ENCODE measurements at regions not wholly inside any gene's neighbourhood (a gene's known extent, or its start where the extent isn't known, plus 50 kb on each side); places are given as distances from the start of the nearest gene placed in this dataset.

GRCh38 chr21:27403011-27403410 is 436.1 kb upstream of the ADAMTS5 start:
- Histone ChIP-seq H3K36me3 (ENCODE audit: insufficient read depth) (no peaks in the 10 kb centered on the region), H3F3A (replicated peaks; ENCODE audit: low read depth) (no peaks in the 10 kb centered on the region), H2AFZ (no peak overlapping the region), H3K4me3 (no peak overlapping the region), H3K4me2 (no peak overlapping the region), H3K9me2 (ENCODE audit: insufficient read depth) (no peaks in the 10 kb centered on the region), H3K79me2 (replicated peaks; ENCODE audit: insufficient read depth) (no peaks in the 10 kb centered on the region), H3K27me3 (ENCODE audit: insufficient read depth) (no peaks in the 10 kb centered on the region), H4K20me1 (replicated peaks; ENCODE audit: insufficient read depth) (no peaks in the 10 kb centered on the region), H3K27ac (ENCODE audit: low read depth) (no peak overlapping the region), H3K4me1 (ENCODE audit: insufficient read depth) (peaks cover 10% of the 10 kb centered on the region; the same call in 1 of the 2 replicates)
- Mint-ChIP-seq H3K9me3 (no peaks in the 10 kb centered on the region), H3K4me3 (no peak overlapping the region), H3K4me1 (peaks cover 11% of the 10 kb centered on the region; the same call in 2 of the 3 replicates), H3K27ac (no peak overlapping the region), H3K36me3 (ENCODE audit: low read depth) (no peaks in the 10 kb centered on the region), H3K27me3 (ENCODE audit: insufficient read depth, low read depth, poor library complexity) (peaks cover 4% of the 10 kb centered on the region)
- no peak for TF ChIP-seq CTCF (conservative IDR thresholded peaks at IDR 0.05; ENCODE audit: low read depth in 2 of 2)
- no peak for TF ChIP-seq NANOG (IDR thresholded peaks at IDR 0.05; ENCODE audit: borderline replicate concordance)
- no peak for TF ChIP-seq ETS1 (IDR thresholded peaks at IDR 0.05)
- TF ChIP-seq POLR2AphosphoS5 (IDR thresholded peaks at IDR 0.05; ENCODE audit: low read depth): no peak
- TF ChIP-seq ZNF462 (CRISPR knock-in tag; IDR thresholded peaks at IDR 0.05): no peak
- no peak for TF ChIP-seq CREB1 (CRISPR knock-in tag; IDR thresholded peaks at IDR 0.05; ENCODE audit: low read depth)
- TF ChIP-seq ZNF331 (CRISPR knock-in tag; IDR thresholded peaks at IDR 0.05; ENCODE audit: low read depth): no peak
- TF ChIP-seq ZNF114 (CRISPR knock-in tag; IDR thresholded peaks at IDR 0.05): no peak
- no peak for TF ChIP-seq EZH2 (IDR thresholded peaks at IDR 0.05; ENCODE audit: low read depth, unreplicated experiment)
- DNase-seq (ENCODE audit: low spot score) (no peak), ATAC-seq (no peak)

Data from GM23338 (cell line).